ENCODE measurements at regions not wholly inside any gene's neighbourhood (a gene's known extent, or its start where the extent isn't known, plus 50 kb on each side); places are given as distances from the start of the nearest gene placed in this dataset.

GRCh38 chr17:77725846-77726245, 232.7 kb upstream of the TNRC6C start:
- no peak for DNase-seq (ENCODE audit: low spot score)

- no peak for DNase-seq (ENCODE audit: low spot score)
Observed at GRCh38 chr17:77726549-77727006, 231.9 kb upstream of the TNRC6C start.

DNA sequence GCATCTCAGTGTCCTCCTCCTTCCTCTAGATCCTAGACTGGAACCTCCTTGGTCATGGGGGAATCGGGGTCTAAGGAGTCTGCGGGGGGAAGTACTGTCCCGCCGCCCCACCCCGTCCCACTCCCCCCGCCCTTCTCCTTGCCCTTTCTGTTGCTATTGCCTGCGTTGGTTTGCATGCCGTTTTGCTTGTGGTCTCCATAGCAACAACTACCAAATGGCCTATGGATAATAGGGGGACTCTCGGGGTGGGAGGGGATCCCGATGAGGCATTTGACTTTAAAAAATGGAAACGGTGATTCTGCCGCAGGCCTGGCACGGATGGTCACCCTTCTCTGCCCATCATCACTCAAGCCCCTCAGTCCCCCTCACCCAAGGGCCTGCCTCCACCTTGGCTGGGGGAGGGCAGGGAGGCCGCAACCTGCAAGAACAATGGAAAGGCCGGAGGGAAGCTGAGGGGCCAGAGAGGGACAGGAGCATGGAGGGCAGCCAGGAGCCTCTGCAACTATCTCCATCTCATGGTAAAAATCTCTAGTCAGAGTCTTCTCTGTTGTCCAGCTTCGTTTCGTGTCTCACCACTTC, 231.4 kb upstream of the TNRC6C start:
- no peak for DNase-seq (ENCODE audit: low spot score)

- DNase-seq (ENCODE audit: low spot score), result no peak
Observed at GRCh38 chr17:77728474-77728795, 230.1 kb upstream of the TNRC6C start.

- DNase-seq (ENCODE audit: low spot score), result peak; percentile 11
Observed at GRCh38 chr17:77728871-77729270, 229.6 kb upstream of the TNRC6C start.

GRCh38 chr17:77729587-77729986, 228.9 kb upstream of the TNRC6C start:
- DNase-seq (ENCODE audit: low spot score), result peak; percentile 3

GRCh38 chr17:77730376-77730775, 228.1 kb upstream of the TNRC6C start:
- DNase-seq (ENCODE audit: low spot score), result no peak

DNA sequence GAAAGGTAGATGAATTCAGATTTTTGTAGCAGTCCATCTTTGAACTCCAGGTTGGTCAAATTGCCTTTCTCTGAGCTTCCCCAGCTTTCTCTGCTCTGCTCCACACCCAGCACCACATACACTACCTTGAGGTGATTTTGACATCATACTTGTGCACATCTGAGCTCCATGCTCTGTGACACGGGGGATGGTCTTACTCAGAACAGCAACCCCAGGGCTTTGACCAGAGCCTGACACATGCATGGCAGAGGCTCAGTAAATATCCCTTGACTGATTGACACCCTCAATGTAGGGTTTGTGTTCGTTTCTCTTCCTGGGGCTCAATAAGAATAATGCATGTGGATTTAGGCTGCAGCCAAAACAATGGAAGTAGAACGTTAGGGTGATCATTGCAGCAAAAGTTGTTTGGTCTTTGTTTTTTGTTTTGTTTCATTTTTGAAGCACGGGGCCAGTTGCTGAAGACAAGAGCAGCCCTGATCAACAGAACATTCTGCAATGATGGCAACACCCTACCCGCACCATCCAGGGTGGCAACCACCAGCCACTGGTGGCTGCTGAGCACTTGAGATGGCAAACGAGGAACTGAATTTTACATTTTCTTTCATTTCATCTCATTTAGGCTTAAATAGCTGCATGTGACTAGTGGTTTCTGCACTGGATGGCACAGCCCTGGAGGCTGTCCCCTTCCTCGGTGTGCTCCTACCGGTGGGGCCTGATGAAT, 224.8 kb upstream of the TNRC6C start:
- DNase-seq (ENCODE audit: low spot score), result peak; percentile 10

DNA sequence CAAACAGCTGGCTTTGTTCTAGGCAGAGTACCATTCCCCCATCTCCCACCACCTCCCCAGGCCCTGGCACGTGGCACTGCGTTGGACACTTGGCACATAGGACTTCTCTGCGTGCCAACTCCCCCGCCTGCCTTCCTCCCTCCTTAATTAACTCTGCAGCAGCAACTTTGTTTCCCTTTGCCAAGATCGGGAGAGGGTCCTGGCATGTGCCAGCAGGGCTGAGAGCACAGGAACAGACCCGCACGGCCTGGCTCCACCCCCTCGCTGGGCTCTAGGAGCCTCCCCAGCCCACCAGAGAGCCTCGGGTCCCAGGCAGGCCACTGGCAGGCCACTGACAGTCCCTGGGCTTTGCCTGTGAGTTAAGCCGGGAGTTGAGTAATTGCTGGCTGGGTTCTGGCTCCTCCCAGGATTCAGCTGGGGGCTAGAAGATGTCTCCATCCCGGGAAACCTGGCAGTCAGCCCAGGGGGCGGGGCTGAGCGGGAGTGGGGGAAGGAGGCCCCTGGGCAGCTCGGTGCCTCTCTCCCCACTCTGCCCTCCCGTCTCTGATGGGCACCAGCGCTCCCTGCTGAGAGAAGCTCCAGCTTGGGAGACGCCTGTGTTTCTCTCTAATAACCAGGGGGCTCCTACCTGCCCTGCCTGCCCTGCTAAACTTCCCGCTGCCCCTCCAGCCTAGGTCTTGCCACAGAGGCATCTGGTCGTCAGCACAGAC, 224.0 kb upstream of the TNRC6C start:
- DNase-seq (ENCODE audit: low spot score), result peak; percentile 99

DNA sequence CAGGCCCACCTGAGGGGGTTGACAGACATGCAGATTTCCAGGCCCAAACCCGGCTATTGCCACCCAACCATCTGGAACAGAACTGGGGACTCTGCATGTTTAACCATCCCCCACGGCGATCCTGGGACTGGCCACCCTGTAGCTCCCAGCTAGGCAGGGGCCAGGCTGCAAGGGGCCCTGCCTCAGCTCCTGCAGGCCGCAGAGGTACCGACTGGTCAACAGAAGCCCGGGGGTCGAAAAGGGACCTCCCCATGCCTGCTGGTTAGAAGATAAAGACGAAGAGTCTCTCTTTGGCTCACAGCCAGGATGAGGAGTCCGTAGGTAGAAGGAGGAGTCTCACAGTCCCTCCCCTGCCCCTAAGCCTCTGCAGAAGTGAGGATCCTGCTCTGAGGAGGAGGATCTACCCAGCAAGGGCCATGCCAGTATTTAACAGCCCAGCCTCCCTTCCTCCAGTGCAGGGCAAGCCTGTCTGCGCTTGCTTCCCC, 223.4 kb upstream of the TNRC6C start:
- DNase-seq (ENCODE audit: low spot score), result peak; percentile 79

GRCh38 chr17:77735566-77736198, 222.8 kb upstream of the TNRC6C start:
- no peak for DNase-seq (ENCODE audit: low spot score)

DNA sequence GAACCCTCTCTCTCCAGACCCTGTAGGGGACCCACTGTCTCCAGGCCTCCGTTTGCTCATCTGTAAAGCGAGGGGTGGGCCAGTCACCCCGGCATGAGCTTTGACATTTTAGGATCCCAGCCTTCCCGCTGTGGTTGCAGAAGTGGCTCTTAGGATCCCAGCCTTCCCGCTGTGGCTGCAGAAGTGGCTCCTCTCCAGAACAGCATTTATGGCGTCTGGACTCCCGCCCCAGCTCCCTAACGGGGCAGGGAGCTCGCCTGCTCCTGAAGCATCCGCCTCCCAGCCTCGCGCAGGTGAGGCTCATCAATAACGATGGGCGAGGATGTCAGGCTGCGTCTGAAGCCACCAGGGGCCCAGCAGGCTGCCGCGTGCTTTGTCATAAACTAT, 222.3 kb upstream of the TNRC6C start:
- peak; percentile 39 for DNase-seq (ENCODE audit: low spot score)

DNA sequence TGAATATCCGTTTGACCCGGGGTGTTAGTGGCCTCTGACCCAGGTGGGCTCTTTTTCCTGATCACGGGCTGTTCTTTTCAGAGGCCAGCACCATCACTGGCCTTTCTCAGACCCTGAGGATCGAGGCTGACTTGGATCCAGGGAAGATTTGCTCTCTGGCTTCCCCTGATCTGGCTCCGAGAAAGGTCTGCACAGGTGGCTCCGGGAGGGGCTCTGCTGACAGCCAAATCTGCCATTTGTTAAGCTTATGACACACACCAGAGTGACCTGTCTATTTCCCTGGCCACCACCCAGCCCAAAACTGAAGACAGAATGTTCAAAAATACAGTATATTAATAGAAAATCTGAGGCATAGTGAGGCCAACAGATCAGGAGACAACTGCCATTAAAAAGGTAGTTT, 221.8 kb upstream of the TNRC6C start:
- DNase-seq (ENCODE audit: low spot score), result peak; percentile 31

GRCh38 chr17:77737442-77738265, 220.8 kb upstream of the TNRC6C start:
- peak; percentile 15 for DNase-seq (ENCODE audit: low spot score)

DNA sequence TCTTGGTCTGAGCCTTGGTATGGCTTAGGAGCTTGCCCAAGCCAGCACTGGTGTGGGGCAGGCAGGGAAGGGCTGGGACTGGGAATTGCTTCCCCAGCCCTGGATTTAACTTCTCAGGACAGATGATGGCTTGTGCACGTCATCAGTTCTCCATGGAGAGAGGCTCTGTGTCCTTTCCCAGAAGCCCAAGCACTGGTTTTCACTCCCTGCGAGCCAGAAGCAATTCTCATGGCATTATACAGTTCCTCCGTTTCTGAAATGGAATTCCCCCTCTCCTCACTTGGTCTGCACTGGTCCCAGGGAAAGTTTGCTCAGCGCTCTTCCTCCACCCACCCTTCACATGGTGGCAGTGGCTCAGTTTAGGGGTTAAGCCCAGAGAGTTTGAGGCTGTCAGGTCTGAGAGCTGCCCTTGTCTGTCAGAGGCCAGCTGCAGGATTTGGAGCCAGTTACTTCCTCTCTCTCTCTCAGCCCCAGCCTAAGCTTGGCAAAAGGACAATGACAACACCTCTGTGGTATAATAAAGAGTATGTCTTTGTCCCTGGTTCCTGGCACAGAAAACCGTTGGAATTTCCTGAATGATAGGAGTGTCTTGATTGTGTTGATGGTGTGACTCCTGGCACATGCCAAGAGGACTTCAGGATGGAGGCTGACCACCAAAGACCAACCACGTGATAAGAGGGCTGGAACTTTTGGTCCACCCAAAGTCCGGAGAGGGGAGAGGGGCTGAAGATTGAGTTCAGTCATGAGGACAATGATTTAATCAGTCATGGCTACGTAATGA, 219.6 kb upstream of the TNRC6C start:
- DNase-seq (ENCODE audit: low spot score), result peak; percentile 18

- no peak for DNase-seq (ENCODE audit: low spot score)
Observed at GRCh38 chr17:77740481-77740880, 218.0 kb upstream of the TNRC6C start.

- no peak for DNase-seq (ENCODE audit: low spot score)
Observed at GRCh38 chr17:77741109-77741508, 217.4 kb upstream of the TNRC6C start.

DNA sequence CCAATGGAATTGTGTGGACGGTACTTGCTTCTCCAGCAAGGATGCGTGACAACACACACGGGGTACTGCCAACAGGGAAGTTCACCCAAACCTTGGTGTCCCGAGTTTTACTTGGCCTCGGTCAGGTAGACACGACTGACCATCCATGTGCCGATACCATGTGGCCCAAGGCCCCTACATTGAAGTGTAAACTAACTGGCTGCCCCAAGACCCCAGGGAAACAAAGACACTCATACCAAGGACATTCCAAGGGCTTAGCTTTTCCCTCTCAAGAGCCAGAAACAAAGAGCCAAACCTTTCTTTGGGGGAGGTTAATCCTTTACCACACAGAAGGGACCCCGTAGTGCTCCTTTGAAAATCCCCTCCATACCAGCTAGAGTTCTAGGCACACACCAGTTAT, 215.9 kb upstream of the TNRC6C start:
- no peak for DNase-seq (ENCODE audit: low spot score)

DNA sequence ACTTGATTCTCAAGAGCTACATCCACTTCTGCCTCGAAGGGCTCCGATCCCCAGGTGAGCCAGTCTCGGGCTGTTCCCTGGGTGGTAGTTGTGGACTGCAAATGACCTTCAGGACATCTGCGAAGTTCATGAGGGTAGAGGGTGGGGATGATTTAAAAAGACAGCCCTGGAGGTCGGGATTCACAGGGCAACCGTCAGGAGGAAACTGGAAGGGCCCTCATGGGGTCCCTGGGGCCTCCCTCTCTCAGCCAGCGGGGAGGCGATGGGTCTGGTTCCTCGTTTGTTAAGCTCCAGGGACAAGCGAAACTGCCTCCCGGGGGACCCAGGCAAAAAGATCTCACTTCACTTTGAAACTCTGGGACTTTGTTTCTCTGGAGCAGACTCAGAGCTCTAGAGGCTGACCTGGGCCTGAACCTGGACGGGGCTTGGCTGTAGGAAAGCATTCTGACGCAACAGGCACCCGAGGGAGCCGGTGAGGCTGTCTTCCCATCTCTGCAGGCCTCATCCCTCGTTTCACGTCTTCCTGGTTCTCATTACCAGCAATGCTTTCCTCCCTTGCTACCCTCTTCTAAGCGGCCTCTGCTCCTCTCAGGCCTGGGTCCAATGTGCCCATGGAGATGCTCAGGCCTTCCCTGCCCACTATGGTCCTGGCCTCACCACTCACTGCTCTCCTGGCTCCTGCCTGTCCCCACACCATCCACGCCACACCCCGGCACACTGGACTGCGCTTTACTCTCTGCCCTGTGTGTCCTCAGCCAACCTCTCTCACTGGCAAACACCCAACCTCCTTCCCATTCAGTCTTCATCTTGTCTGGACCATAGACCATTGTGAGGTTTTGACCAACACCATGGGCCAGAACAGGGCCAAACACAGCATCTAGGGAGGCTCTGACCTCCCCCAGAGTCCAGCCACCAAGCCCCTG, 214.2 kb upstream of the TNRC6C start:
- no peak for DNase-seq (ENCODE audit: low spot score)

GRCh38 chr17:77745702-77746101, 212.8 kb upstream of the TNRC6C start:
- no peak for DNase-seq (ENCODE audit: low spot score)
